ENCODE measurements at regions not wholly inside any gene's neighbourhood (a gene's known extent, or its start where the extent isn't known, plus 50 kb on each side); places are given as distances from the start of the nearest gene placed in this dataset.
"Not testable (repeated sequence)": the region's sequence is repeated elsewhere in the genome, so short reads cannot be mapped to it uniquely, and the experiment has no call there.

- H3K4me1 ChIP-seq (ENCODE audit: control insufficient read depth, insufficient read depth, low read length), result no peaks in the 10 kb centered on the region
- H3K4me3 ChIP-seq (ENCODE audit: low read depth, low read length), result no peak overlapping the region
- no peaks in the 10 kb centered on the region for H3K36me3 ChIP-seq (ENCODE audit: control insufficient read depth, insufficient read depth, low read length)
- no peaks in the 10 kb centered on the region for H3K27me3 ChIP-seq (ENCODE audit: control insufficient read depth, insufficient read depth, low read length)
- H3K9ac ChIP-seq (ENCODE audit: low read depth, low read length), result no peak overlapping the region
- no peak overlapping the region for H3K27ac ChIP-seq (ENCODE audit: low read depth, low read length)
- peaks cover 4% of the 10 kb centered on the region; the same call in 1 of the 2 replicates for H3K9me3 ChIP-seq (ENCODE audit: control insufficient read depth, insufficient read depth, low read length)
These were observed 575.0 kb downstream of the XPNPEP1 start for GRCh38 chr10:109348324-109348723.

- Histone ChIP-seq H3K9me3 (ENCODE audit: control insufficient read depth, insufficient read depth, low read length) (0 out of 2 replicates have a peak, but pooled peaks cover 5% of the 10 kb centered on the region), H3K27me3 (ENCODE audit: control insufficient read depth, insufficient read depth, low read length) (no peaks in the 10 kb centered on the region), H3K27ac (ENCODE audit: low read depth, low read length) (no peak overlapping the region), H3K4me3 (ENCODE audit: low read depth, low read length) (no peak overlapping the region), H3K9ac (ENCODE audit: low read depth, low read length) (no peak overlapping the region), H3K36me3 (ENCODE audit: control insufficient read depth, insufficient read depth, low read length) (no peaks in the 10 kb centered on the region), H3K4me1 (ENCODE audit: control insufficient read depth, insufficient read depth, low read length) (no peaks in the 10 kb centered on the region)
These were observed 580.0 kb downstream of the XPNPEP1 start for GRCh38 chr10:109343293-109343692.

- H3K9ac ChIP-seq (ENCODE audit: low read depth, low read length), result no peak overlapping the region
- H3K27ac ChIP-seq (ENCODE audit: low read depth, low read length), result no peak overlapping the region
- H3K4me1 ChIP-seq (ENCODE audit: control insufficient read depth, insufficient read depth, low read length), result no peaks in the 10 kb centered on the region
- H3K36me3 ChIP-seq (ENCODE audit: control insufficient read depth, insufficient read depth, low read length), result no peaks in the 10 kb centered on the region
- no peaks in the 10 kb centered on the region for H3K27me3 ChIP-seq (ENCODE audit: control insufficient read depth, insufficient read depth, low read length)
- H3K9me3 ChIP-seq (ENCODE audit: control insufficient read depth, insufficient read depth, low read length), result 0 out of 2 replicates have a peak, but pooled peaks cover 5% of the 10 kb centered on the region
- H3K4me3 ChIP-seq (ENCODE audit: low read depth, low read length), result no peak overlapping the region
These were observed 581.3 kb downstream of the XPNPEP1 start for GRCh38 chr10:109341986-109342385.

- H3K27me3 ChIP-seq (ENCODE audit: control insufficient read depth, insufficient read depth, low read length), result no peaks in the 10 kb centered on the region
- no peaks in the 10 kb centered on the region for H3K4me1 ChIP-seq (ENCODE audit: control insufficient read depth, insufficient read depth, low read length)
- no peak overlapping the region for H3K27ac ChIP-seq (ENCODE audit: low read depth, low read length)
- H3K9me3 ChIP-seq (ENCODE audit: control insufficient read depth, insufficient read depth, low read length), result no peaks in the 10 kb centered on the region
- no peak overlapping the region for H3K4me3 ChIP-seq (ENCODE audit: low read depth, low read length)
- no peak overlapping the region for H3K9ac ChIP-seq (ENCODE audit: low read depth, low read length)
- no peaks in the 10 kb centered on the region for H3K36me3 ChIP-seq (ENCODE audit: control insufficient read depth, insufficient read depth, low read length)
These were observed 595.3 kb downstream of the XPNPEP1 start for GRCh38 chr10:109328001-109328400.

GRCh38 chr10:109327266-109327665 is 596.0 kb downstream of the XPNPEP1 start:
- no peaks in the 10 kb centered on the region for H3K4me1 ChIP-seq (ENCODE audit: control insufficient read depth, insufficient read depth, low read length)
- H3K4me3 ChIP-seq (ENCODE audit: low read depth, low read length), result no peak overlapping the region
- H3K9me3 ChIP-seq (ENCODE audit: control insufficient read depth, insufficient read depth, low read length), result no peaks in the 10 kb centered on the region
- H3K36me3 ChIP-seq (ENCODE audit: control insufficient read depth, insufficient read depth, low read length), result no peaks in the 10 kb centered on the region
- no peaks in the 10 kb centered on the region for H3K27me3 ChIP-seq (ENCODE audit: control insufficient read depth, insufficient read depth, low read length)
- H3K27ac ChIP-seq (ENCODE audit: low read depth, low read length), result no peak overlapping the region
- H3K9ac ChIP-seq (ENCODE audit: low read depth, low read length), result no peak overlapping the region

GRCh38 chr10:109324721-109325120 is 598.6 kb downstream of the XPNPEP1 start:
- Histone ChIP-seq H3K27me3 (ENCODE audit: control insufficient read depth, insufficient read depth, low read length) (no peaks in the 10 kb centered on the region), H3K27ac (ENCODE audit: low read depth, low read length) (no peak overlapping the region), H3K4me1 (ENCODE audit: control insufficient read depth, insufficient read depth, low read length) (no peaks in the 10 kb centered on the region), H3K36me3 (ENCODE audit: control insufficient read depth, insufficient read depth, low read length) (no peaks in the 10 kb centered on the region), H3K4me3 (ENCODE audit: low read depth, low read length) (no peak overlapping the region), H3K9ac (ENCODE audit: low read depth, low read length) (no peak overlapping the region), H3K9me3 (ENCODE audit: control insufficient read depth, insufficient read depth, low read length) (no peaks in the 10 kb centered on the region; the same call in 1 of the 2 replicates)

GRCh38 chr10:109317746-109318366 is 605.5 kb downstream of the XPNPEP1 start:
- H3K27me3 ChIP-seq (ENCODE audit: control insufficient read depth, insufficient read depth, low read length), result no peaks in the 10 kb centered on the region
- H3K9me3 ChIP-seq (ENCODE audit: control insufficient read depth, insufficient read depth, low read length), result no peaks in the 10 kb centered on the region; the same call in 1 of the 2 replicates
- no peak overlapping the region for H3K27ac ChIP-seq (ENCODE audit: low read depth, low read length)
- no peak overlapping the region for H3K9ac ChIP-seq (ENCODE audit: low read depth, low read length)
- H3K4me3 ChIP-seq (ENCODE audit: low read depth, low read length), result no peak overlapping the region
- no peaks in the 10 kb centered on the region for H3K4me1 ChIP-seq (ENCODE audit: control insufficient read depth, insufficient read depth, low read length)
- no peaks in the 10 kb centered on the region for H3K36me3 ChIP-seq (ENCODE audit: control insufficient read depth, insufficient read depth, low read length)

GRCh38 chr10:109314016-109314415 is 609.3 kb downstream of the XPNPEP1 start:
- H3K9me3 ChIP-seq (ENCODE audit: control insufficient read depth, insufficient read depth, low read length); H3K4me1 ChIP-seq (ENCODE audit: control insufficient read depth, insufficient read depth, low read length); H3K27ac ChIP-seq (ENCODE audit: low read depth, low read length); H3K9ac ChIP-seq (ENCODE audit: low read depth, low read length); H3K4me3 ChIP-seq (ENCODE audit: low read depth, low read length); H3K36me3 ChIP-seq (ENCODE audit: control insufficient read depth, insufficient read depth, low read length); H3K27me3 ChIP-seq (ENCODE audit: control insufficient read depth, insufficient read depth, low read length): not testable (repeated sequence)

- not testable (repeated sequence) for H3K9me3 ChIP-seq (ENCODE audit: control insufficient read depth, insufficient read depth, low read length); H3K4me3 ChIP-seq (ENCODE audit: low read depth, low read length); H3K27ac ChIP-seq (ENCODE audit: low read depth, low read length); H3K36me3 ChIP-seq (ENCODE audit: control insufficient read depth, insufficient read depth, low read length); H3K4me1 ChIP-seq (ENCODE audit: control insufficient read depth, insufficient read depth, low read length); H3K9ac ChIP-seq (ENCODE audit: low read depth, low read length); H3K27me3 ChIP-seq (ENCODE audit: control insufficient read depth, insufficient read depth, low read length)
These were observed 610.8 kb downstream of the XPNPEP1 start for GRCh38 chr10:109312555-109312954.

GRCh38 chr10:109308971-109309370 is 614.3 kb downstream of the XPNPEP1 start:
- Histone ChIP-seq H3K9ac (ENCODE audit: low read depth, low read length) (no peak overlapping the region), H3K27me3 (ENCODE audit: control insufficient read depth, insufficient read depth, low read length) (no peaks in the 10 kb centered on the region), H3K4me3 (ENCODE audit: low read depth, low read length) (no peak overlapping the region), H3K9me3 (ENCODE audit: control insufficient read depth, insufficient read depth, low read length) (no peaks in the 10 kb centered on the region), H3K27ac (ENCODE audit: low read depth, low read length) (no peak overlapping the region), H3K4me1 (ENCODE audit: control insufficient read depth, insufficient read depth, low read length) (no peaks in the 10 kb centered on the region; the same call in 1 of the 2 replicates), H3K36me3 (ENCODE audit: control insufficient read depth, insufficient read depth, low read length) (no peaks in the 10 kb centered on the region)

- H3K4me3 ChIP-seq (ENCODE audit: low read depth, low read length); H3K36me3 ChIP-seq (ENCODE audit: control insufficient read depth, insufficient read depth, low read length); H3K27ac ChIP-seq (ENCODE audit: low read depth, low read length): not testable (repeated sequence)
These were observed 616.2 kb downstream of the XPNPEP1 start for GRCh38 chr10:109307102-109307501.

More at GRCh38 chr10:109307102-109307501, 616.2 kb downstream of the XPNPEP1 start:
- not testable (repeated sequence) for H3K27me3 ChIP-seq (ENCODE audit: control insufficient read depth, insufficient read depth, low read length); H3K9ac ChIP-seq (ENCODE audit: low read depth, low read length); H3K4me1 ChIP-seq (ENCODE audit: control insufficient read depth, insufficient read depth, low read length); H3K9me3 ChIP-seq (ENCODE audit: control insufficient read depth, insufficient read depth, low read length)

All from HUES48 (cell line).